ENCODE measurements at regions not wholly inside any gene's neighbourhood (a gene's known extent, or its start where the extent isn't known, plus 50 kb on each side); places are given as distances from the start of the nearest gene placed in this dataset.

DNA sequence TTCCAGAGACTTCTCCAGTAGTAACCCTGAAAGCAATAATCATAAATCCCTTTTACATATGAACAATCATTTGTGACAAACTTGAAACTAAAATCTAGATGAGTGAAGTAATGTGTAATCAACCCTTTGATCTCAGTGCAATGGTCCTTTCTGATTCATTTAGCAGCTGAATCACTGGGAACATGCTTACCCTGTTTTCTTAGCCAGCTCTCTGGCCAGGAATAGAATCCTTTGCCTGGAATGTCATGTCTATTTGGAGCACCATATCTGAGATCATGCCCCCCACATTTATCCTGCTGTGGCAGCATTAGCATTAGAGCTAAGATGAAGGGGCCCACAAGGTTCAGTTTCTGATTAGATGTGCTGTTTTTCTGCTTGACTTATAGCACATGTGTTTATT, 309.8 kb downstream of the OXSM start:
- FAIRE-seq (no peak), DNase-seq (ENCODE audit: low read depth) (peak; percentile 57)
- Histone ChIP-seq H3K36me3 (ENCODE audit: control insufficient read depth, insufficient read depth, low read length) (no peaks in the 10 kb centered on the region), H3K27me3 (ENCODE audit: control insufficient read depth, insufficient read depth, low read length) (no peaks in the 10 kb centered on the region), H3K4me3 (ENCODE audit: low read depth, low read length) (no peak overlapping the region)
- TF ChIP-seq, protein P1, sequence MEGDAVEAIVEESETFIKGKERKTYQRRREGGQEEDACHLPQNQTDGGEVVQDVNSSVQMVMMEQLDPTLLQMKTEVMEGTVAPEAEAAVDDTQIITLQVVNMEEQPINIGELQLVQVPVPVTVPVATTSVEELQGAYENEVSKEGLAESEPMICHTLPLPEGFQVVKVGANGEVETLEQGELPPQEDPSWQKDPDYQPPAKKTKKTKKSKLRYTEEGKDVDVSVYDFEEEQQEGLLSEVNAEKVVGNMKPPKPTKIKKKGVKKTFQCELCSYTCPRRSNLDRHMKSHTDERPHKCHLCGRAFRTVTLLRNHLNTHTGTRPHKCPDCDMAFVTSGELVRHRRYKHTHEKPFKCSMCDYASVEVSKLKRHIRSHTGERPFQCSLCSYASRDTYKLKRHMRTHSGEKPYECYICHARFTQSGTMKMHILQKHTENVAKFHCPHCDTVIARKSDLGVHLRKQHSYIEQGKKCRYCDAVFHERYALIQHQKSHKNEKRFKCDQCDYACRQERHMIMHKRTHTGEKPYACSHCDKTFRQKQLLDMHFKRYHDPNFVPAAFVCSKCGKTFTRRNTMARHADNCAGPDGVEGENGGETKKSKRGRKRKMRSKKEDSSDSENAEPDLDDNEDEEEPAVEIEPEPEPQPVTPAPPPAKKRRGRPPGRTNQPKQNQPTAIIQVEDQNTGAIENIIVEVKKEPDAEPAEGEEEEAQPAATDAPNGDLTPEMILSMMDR (IDR thresholded peaks at IDR 0.05; ENCODE audit: insufficient read depth, low read length, severe bottlenecking) = no peak

DNA sequence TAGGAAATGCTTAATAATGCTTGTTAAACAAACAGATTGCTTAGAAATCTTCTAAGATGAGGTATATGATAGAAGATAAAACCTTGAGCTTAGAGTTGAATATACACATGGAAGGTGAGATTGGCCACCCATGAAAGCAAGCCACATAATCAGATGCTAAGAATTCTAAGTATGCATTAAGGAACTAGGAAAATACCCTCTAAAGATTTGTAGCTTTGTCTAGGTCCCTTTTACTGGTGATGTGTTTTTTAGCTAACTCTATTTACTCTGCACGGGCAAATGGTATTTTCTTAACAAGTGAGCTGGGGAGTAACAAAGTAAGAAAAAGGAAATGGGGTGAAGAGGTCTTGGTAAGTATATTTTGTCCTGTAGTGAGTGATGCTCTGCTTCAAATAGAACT, 310.3 kb downstream of the OXSM start:
- Histone ChIP-seq H3K36me3 (ENCODE audit: control insufficient read depth, insufficient read depth, low read length) (no peaks in the 10 kb centered on the region), H3K4me3 (ENCODE audit: low read depth, low read length) (no peak overlapping the region), H3K27me3 (ENCODE audit: control insufficient read depth, insufficient read depth, low read length) (no peaks in the 10 kb centered on the region)
- DNase-seq (ENCODE audit: low read depth) = no peak
- no peak for FAIRE-seq
- TF ChIP-seq, protein P1 (IDR thresholded peaks at IDR 0.05; ENCODE audit: insufficient read depth, low read length, severe bottlenecking) = no peak

DNA sequence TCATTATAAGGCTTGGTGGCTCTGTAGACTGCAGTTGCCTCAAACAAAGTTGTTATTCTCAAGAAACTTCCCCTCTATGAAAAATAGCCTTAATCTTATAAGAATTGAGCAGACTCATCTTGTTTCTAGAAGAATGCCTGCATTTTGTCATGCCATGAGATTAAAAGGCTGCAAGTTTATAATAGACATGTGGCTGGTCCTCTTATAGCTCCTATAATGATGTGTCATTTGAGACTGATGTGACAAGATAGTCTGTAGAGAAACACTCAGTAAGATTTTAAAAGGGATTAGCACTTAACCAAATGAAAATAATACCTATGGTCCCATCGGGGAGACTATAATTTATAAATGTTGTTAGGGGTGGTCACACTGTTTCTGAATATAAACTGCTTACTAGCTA, 312.5 kb downstream of the OXSM start:
- TF ChIP-seq, protein P1 (IDR thresholded peaks at IDR 0.05; ENCODE audit: insufficient read depth, low read length, severe bottlenecking) = no peak
- DNase-seq (ENCODE audit: low read depth) (no peak), FAIRE-seq (no peak)
- Histone ChIP-seq H3K36me3 (ENCODE audit: control insufficient read depth, insufficient read depth, low read length) (no peaks in the 10 kb centered on the region), H3K27me3 (ENCODE audit: control insufficient read depth, insufficient read depth, low read length) (no peaks in the 10 kb centered on the region), H3K4me3 (ENCODE audit: low read depth, low read length) (no peak overlapping the region)

DNA sequence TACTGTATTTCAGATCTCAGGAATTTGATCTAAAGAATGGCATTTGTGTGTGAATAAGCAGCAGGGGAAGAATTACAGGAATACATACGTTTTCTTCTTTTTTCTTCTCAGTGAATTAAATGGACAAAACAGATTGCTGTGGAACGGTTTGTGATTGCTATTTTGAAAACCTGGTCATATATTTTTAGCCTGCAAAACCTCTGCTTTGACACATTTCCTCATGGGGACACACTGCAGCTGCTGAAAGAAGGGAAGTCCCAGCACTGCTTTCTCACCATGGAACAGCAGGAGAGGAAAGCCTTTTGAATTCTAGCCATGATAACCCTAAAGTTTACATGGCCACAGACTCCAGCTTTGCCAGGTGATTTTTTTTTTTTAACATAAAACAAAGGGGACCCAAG, 315.0 kb downstream of the OXSM start:
- Histone ChIP-seq H3K36me3 (ENCODE audit: control insufficient read depth, insufficient read depth, low read length) (no peaks in the 10 kb centered on the region), H3K4me3 (ENCODE audit: low read depth, low read length) (no peak overlapping the region), H3K27me3 (ENCODE audit: control insufficient read depth, insufficient read depth, low read length) (no peaks in the 10 kb centered on the region)
- DNase-seq (ENCODE audit: low read depth) (no peak), FAIRE-seq (no peak)
- TF ChIP-seq, protein P1 (IDR thresholded peaks at IDR 0.05; ENCODE audit: insufficient read depth, low read length, severe bottlenecking) = no peak

DNA sequence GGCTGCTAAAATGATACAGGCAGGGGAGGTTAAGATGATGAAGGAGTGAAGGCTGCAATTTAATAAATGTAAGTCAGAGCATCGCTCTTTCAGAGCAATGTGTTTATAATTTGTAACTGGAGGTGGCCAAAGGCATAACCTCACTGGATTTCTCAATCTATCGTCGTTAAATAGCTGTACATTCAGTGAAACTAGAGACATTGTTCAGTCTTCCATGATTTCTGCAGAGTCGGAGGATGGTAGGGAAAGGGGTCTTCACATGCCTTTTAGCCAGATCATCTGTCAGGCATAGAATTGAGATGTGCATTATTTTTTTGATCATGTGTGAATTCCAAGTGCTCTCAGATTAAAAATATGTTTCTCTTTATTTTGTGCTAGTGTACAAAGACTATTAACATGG, 315.4 kb downstream of the OXSM start:
- FAIRE-seq (no peak), DNase-seq (ENCODE audit: low read depth) (no peak)
- H3K4me3 ChIP-seq (ENCODE audit: low read depth, low read length) = no peak overlapping the region
- H3K36me3 ChIP-seq (ENCODE audit: control insufficient read depth, insufficient read depth, low read length) = no peaks in the 10 kb centered on the region
- H3K27me3 ChIP-seq (ENCODE audit: control insufficient read depth, insufficient read depth, low read length) = no peaks in the 10 kb centered on the region
- TF ChIP-seq, protein P1 (IDR thresholded peaks at IDR 0.05; ENCODE audit: insufficient read depth, low read length, severe bottlenecking) = no peak

DNA sequence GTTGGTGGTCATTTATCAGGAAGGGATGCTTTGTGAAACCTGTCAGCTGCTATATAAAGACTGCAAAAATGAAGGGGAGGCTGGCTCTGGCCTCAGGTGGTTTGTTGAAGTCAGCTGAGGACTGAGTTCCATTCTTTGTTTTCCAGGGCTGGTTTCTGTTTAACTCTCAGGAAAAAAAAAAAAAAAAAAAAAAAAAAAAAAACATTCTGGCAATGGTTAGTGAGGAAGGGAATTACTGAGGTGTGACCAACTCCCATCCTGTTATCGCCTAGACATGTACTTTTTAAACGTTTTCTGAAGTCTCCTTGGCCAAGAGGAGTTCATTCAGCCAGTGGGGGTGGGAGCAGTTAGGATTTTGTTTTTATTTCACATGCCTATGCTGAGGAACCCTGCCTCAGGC, 316.3 kb downstream of the OXSM start:
- no peak for FAIRE-seq
- DNase-seq (ENCODE audit: low read depth) = peak; percentile 27
- Histone ChIP-seq H3K27me3 (ENCODE audit: control insufficient read depth, insufficient read depth, low read length) (no peaks in the 10 kb centered on the region), H3K36me3 (ENCODE audit: control insufficient read depth, insufficient read depth, low read length) (no peaks in the 10 kb centered on the region), H3K4me3 (ENCODE audit: low read depth, low read length) (no peak overlapping the region)
- TF ChIP-seq, protein P1 (IDR thresholded peaks at IDR 0.05; ENCODE audit: insufficient read depth, low read length, severe bottlenecking) = no peak
